A204.1 (cell line): ENCODE measurements at regions not wholly inside any gene's neighbourhood (a gene's known extent, or its start where the extent isn't known, plus 50 kb on each side); places are given as distances from the start of the nearest gene placed in this dataset.

Experiments used
- FAIRE-seq: peaks from 2 replicates; lab custom pipeline; 2012; peaks lifted over from hg19 to GRCh38; lab: Jason Lieb, UNC

GRCh38 chr5:68407311-68408239, 192.0 kb downstream of the PIK3R1 start:
- no peak for FAIRE-seq

GRCh38 chr5:68408345-68408871, 192.9 kb downstream of the PIK3R1 start:
- no peak for FAIRE-seq

- FAIRE-seq, result no peak
Measured at GRCh38 chr5:68409259-68409658, 193.7 kb downstream of the PIK3R1 start.

GRCh38 chr5:68411161-68411560, 195.6 kb downstream of the PIK3R1 start:
- no peak for FAIRE-seq

- FAIRE-seq, result no peak
Measured at GRCh38 chr5:68415177-68416085, 199.9 kb downstream of the PIK3R1 start.

GRCh38 chr5:68416714-68417113, 201.2 kb downstream of the PIK3R1 start:
- no peak for FAIRE-seq

- FAIRE-seq, result no peak
Measured at GRCh38 chr5:68418201-68418600, 202.6 kb downstream of the PIK3R1 start.

GRCh38 chr5:68418680-68419079, 203.1 kb downstream of the PIK3R1 start:
- FAIRE-seq, result no peak

- no peak for FAIRE-seq
Measured at GRCh38 chr5:68419081-68419636, 203.6 kb downstream of the PIK3R1 start.

- FAIRE-seq, result no peak
Measured at GRCh38 chr5:68419637-68420452, 204.3 kb downstream of the PIK3R1 start.

- no peak for FAIRE-seq
Measured at GRCh38 chr5:68420476-68421344, 205.2 kb downstream of the PIK3R1 start.

- no peak for FAIRE-seq
Measured at GRCh38 chr5:68421485-68422220, 206.1 kb downstream of the PIK3R1 start.

GRCh38 chr5:68423154-68423811, 207.7 kb downstream of the PIK3R1 start:
- no peak for FAIRE-seq

- FAIRE-seq, result no peak
Measured at GRCh38 chr5:68424799-68425537, 209.4 kb downstream of the PIK3R1 start.

- FAIRE-seq, result no peak
Measured at GRCh38 chr5:68426586-68426985, 211.0 kb downstream of the PIK3R1 start.

- FAIRE-seq, result no peak
Measured at GRCh38 chr5:68428231-68428811, 212.8 kb downstream of the PIK3R1 start.

GRCh38 chr5:68429510-68429909, 214.0 kb downstream of the PIK3R1 start:
- FAIRE-seq, result no peak

- FAIRE-seq, result no peak
Measured at GRCh38 chr5:68430279-68430678, 214.7 kb downstream of the PIK3R1 start.
